K562 (cell line): ENCODE measurements at regions not wholly inside any gene's neighbourhood (a gene's known extent, or its start where the extent isn't known, plus 50 kb on each side); places are given as distances from the start of the nearest gene placed in this dataset.

Experiments
- ATAC-seq: fragments of 200-7000 bp; cut with Tn5 transposase; 3 replicates; pipeline ENCODE4 v1.9.1; 2020; ENCODE audit warnings: moderate library complexity
- BruUV-seq: library from RNA; stranded (reverse); fragments of 400-500 nt; replicated peaks from 2 replicates; lab custom pipeline; 2021; lab: Mats Ljungman, UMichigan
- CTCF ChIA-PET: fragments of 300-600 bp; formaldehyde crosslinking; extraction: SDS; loops from one replicate; lab custom pipeline; 2021; ENCODE audit warnings: low intra/inter-chr PET ratio; lab: Yijun Ruan, JAX
- POLR2A ChIA-PET: fragments of 300-600, 350-650 bp; sonication (Branson Sonifier 250); formaldehyde crosslinking; extraction: SDS; loops from one replicate; lab custom pipeline; 2021; ENCODE audit warnings: antibody characterized with exemption, inconsistent platforms; lab: Yijun Ruan, JAX
- DNase-seq, 4 experiments: peaks; one replicate each; pipeline versions ENCODE4 v3.0.0 to v3.0.0-alpha.2; 2011 to 2018; ENCODE audit warnings: low spot score in 3 of 4, mixed read lengths in 3 of 4; ENCODE audit errors: extremely low read depth in 1 of 4
- FAIRE-seq: peaks from 2 replicates; lab custom pipeline; 2011; peaks lifted over from hg19 to GRCh38; lab: Jason Lieb, UNC
- H2AFZ ChIP-seq: 2 replicates; pipeline ENCODE4 v1.6.0; 2011; ENCODE audit warnings: low read depth, low read length, control low read depth, inconsistent platforms
- H3K27ac ChIP-seq: fragments of 200-600 bp; 3 replicates; pipeline ENCODE4 v1.8.0; 2011; ENCODE audit warnings: low read depth, mild to moderate bottlenecking, control low read depth, inconsistent platforms, low read length, moderate library complexity, mixed read lengths; ENCODE audit errors: extremely low read depth
- H3K27me3 ChIP-seq, 2 experiments: fragments of 300-600 bp in 1 of 2; 2 replicates in 1 of 2; 3 replicates in 1 of 2; pipeline versions ENCODE4 v1.6.0 to v1.8.0; 2011; ENCODE audit warnings: inconsistent platforms in 2 of 2, low read length in 2 of 2, mild to moderate bottlenecking in 1 of 2, mixed read lengths in 1 of 2, moderate library complexity in 1 of 2; ENCODE audit not compliant: control insufficient read depth in 2 of 2, insufficient read depth in 2 of 2
- H3K36me3 ChIP-seq: fragments of 300-600 bp; 3 replicates; pipeline ENCODE4 v1.8.0; 2011; ENCODE audit warnings: mild to moderate bottlenecking, low read length, inconsistent platforms; ENCODE audit not compliant: control insufficient read depth, insufficient read depth
- H3K4me1 ChIP-seq, 2 experiments: fragments of 200-600 bp in 1 of 2; replicated peaks in 1 of 2; 2 replicates in 1 of 2; 3 replicates in 1 of 2; pipeline versions ENCODE4 v1.5.1 to v1.8.0; 2011; ENCODE audit warnings: inconsistent platforms in 2 of 2, low read length in 2 of 2, mild to moderate bottlenecking in 1 of 2, mixed read lengths in 1 of 2, moderate library complexity in 1 of 2; ENCODE audit not compliant: control insufficient read depth in 2 of 2, insufficient read depth in 2 of 2
- H3K4me2 ChIP-seq: 2 replicates; pipeline ENCODE4 v1.6.1; 2011; ENCODE audit warnings: low read length, control low read depth, inconsistent platforms, mixed read lengths; ENCODE audit not compliant: insufficient read depth
- H3K4me3 ChIP-seq: fragments of 200-600 bp; sonication (generic), shearing (Covaris generic); 2 replicates; pipeline ENCODE4 v1.5.1; 2016; ENCODE audit warnings: control low read depth, inconsistent platforms
- H3K79me2 ChIP-seq: fragments of 200-600 bp; 3 replicates; pipeline ENCODE4 v1.8.0; 2011; ENCODE audit warnings: low read length, inconsistent platforms; ENCODE audit not compliant: control insufficient read depth, insufficient read depth
- H3K9ac ChIP-seq, 2 experiments: 2 replicates each; pipeline versions ENCODE4 v1.6.0 to v1.6.1; 2011; ENCODE audit warnings: low read depth in 2 of 2, low read length in 2 of 2, control low read depth in 1 of 2, inconsistent platforms in 1 of 2, mild to moderate bottlenecking in 1 of 2, mixed read lengths in 1 of 2; ENCODE audit not compliant: insufficient read depth in 1 of 2
- H3K9me1 ChIP-seq: one replicate; pipeline ENCODE4 v1.6.0; 2011; ENCODE audit warnings: inconsistent platforms, mild to moderate bottlenecking, low read length, moderate library complexity; ENCODE audit not compliant: control insufficient read depth, insufficient read depth
- H3K9me3 ChIP-seq: replicated peaks from 2 replicates; pipeline ENCODE4 v1.5.1; 2011; ENCODE audit warnings: low read depth, low read length, inconsistent platforms; ENCODE audit not compliant: control insufficient read depth, insufficient read depth
- H4K20me1 ChIP-seq: replicated peaks from 2 replicates; pipeline ENCODE4 v1.6.1; 2011; ENCODE audit warnings: low read length, inconsistent platforms, mixed read lengths; ENCODE audit not compliant: control insufficient read depth, insufficient read depth
- MAFK ChIP-seq: IDR thresholded peaks from 2 replicates; pipeline ENCODE4 v1.6.1; 2011; ENCODE audit warnings: low read length, improper control_type of control experiment
- RNF219 ChIP-seq: fragments of 250-450 bp; sonication (Bioruptor Pico); IDR thresholded peaks from 2 replicates; pipeline ENCODE4 v1.5.0; 2022; ENCODE audit warnings: mild to moderate bottlenecking
- WGBS: fragments of 100-300 bp; shearing (Covaris generic); methylation state at CpG from one replicate; pipeline ENCODE4 v1.1.6; 2016; ENCODE audit warnings: low coverage, mixed read lengths; ENCODE audit not compliant: insufficient coverage; ENCODE audit errors: missing lambda C conversion rate; 5-methylcytosine and 5-hydroxymethylcytosine counted together
- in situ Hi-C: fragments of 300-500 bp; cut with MboI; formaldehyde crosslinking; loops from 4 replicates; pipeline ENCODE4 v1.15.0; 2018; ENCODE audit warnings: inconsistent platforms, mixed read lengths
- intact Hi-C: fragments of 100-400 bp; cut with micrococcal nuclease; formaldehyde crosslinking; loops from 2 replicates; pipeline ENCODE4 v1.14.2; 2022

GRCh38 chr15:38992930-38993329, 428.3 kb upstream of the RASGRP1 start (continued):
- TF ChIP-seq RNF219, result no peak
- TF ChIP-seq, all 486 proteins: peak for 0

- ChIA-PET CTCF (interaction anchor here (0.6 kb wide), 1 partner anchor 287 kb away, joined by 3 read pairs; no protein-coding TSS in a partner anchor), POLR2A (no interaction called here)
- H3K27me3 ChIP-seq, result no peaks in the 10 kb centered on the region
- H4K20me1 ChIP-seq, result no peaks in the 10 kb centered on the region
- no peaks in the 10 kb centered on the region for H3K9me3 ChIP-seq
- WGBS, result 0% methylated on average over 2 of the region's 2 CpGs
- ATAC-seq, result no peak
- no peak overlapping the region for H3K4me3 ChIP-seq
- no peaks in the 10 kb centered on the region for H3K4me1 ChIP-seq
- FAIRE-seq, result no peak
- no peak for TF ChIP-seq MAFK
- no peaks in the 10 kb centered on the region for H3K79me2 ChIP-seq
- H3K4me2 ChIP-seq, result no peak overlapping the region
- no peak overlapping the region for H3K9ac ChIP-seq
- H2AFZ ChIP-seq, result no peak overlapping the region
- DNase-seq, result no peak
- intact Hi-C loops (loop anchor here (5.0 kb wide), 1 partner anchor 177 kb away; no protein-coding TSS in a partner anchor), in situ Hi-C loops (no loop called here)
- no peaks in the 10 kb centered on the region for H3K9me1 ChIP-seq
- no peak overlapping the region for H3K27ac ChIP-seq
- no peaks in the 10 kb centered on the region for H3K36me3 ChIP-seq
- BruUV-seq, result no TSS peak
Observed at GRCh38 chr15:38994310-38994709, 429.7 kb upstream of the RASGRP1 start.
